GM12873 (cell line): ENCODE measurements at regions not wholly inside any gene's neighbourhood (a gene's known extent, or its start where the extent isn't known, plus 50 kb on each side); places are given as distances from the start of the nearest gene placed in this dataset.

ENCODE experiments used
- CTCF ChIP-seq: IDR thresholded peaks from 2 replicates; pipeline ENCODE4 v1.5.1; 2012; ENCODE audit warnings: low read depth, mild to moderate bottlenecking, moderate library complexity, low read length, control low read depth; ENCODE audit not compliant: insufficient read depth; ENCODE audit errors: missing control alignments

DNA sequence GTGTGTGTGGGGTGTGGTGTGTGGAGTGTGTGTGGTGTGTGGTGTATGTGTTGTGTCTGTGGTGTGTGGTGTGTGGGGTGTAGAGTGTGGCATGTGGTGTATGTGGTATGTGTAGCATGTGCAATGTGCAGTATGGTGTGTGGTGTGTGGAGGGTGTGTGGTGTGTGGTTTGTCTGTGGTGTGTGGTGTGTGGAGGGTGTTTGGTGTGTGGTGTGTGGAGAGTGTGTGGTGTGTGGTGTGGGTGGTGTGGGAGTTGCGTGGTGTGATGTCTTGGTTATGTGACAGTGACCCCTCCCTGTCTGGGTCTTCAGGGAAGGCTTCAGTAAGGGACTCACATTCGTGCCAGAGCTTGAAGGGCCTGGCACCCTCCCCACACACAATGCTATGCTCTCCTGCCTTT lies 718.2 kb upstream of the SOX11 start:
- no peak for TF ChIP-seq CTCF

- no peak for TF ChIP-seq CTCF
Observed at GRCh38 chr2:4976407-4976806, 715.8 kb upstream of the SOX11 start.

- TF ChIP-seq CTCF = no peak
Observed at GRCh38 chr2:4979111-4979510, 713.1 kb upstream of the SOX11 start.

- TF ChIP-seq CTCF = no peak
Observed at GRCh38 chr2:4980995-4981394, 711.2 kb upstream of the SOX11 start.

- TF ChIP-seq CTCF = no peak
Observed at GRCh38 chr2:4981802-4982409, 710.3 kb upstream of the SOX11 start.

GRCh38 chr2:4992226-4992625 lies 700.0 kb upstream of the SOX11 start:
- no peak for TF ChIP-seq CTCF

GRCh38 chr2:4995466-4995865 lies 696.7 kb upstream of the SOX11 start:
- no peak for TF ChIP-seq CTCF
